Common myeloid progenitor, CD34-positive (primary cell): ENCODE measurements at regions not wholly inside any gene's neighbourhood (a gene's known extent, or its start where the extent isn't known, plus 50 kb on each side); places are given as distances from the start of the nearest gene placed in this dataset.

Source experiments
- CTCF ChIA-PET: fragments of 350-600 bp; sonication (Branson Sonifier 250); formaldehyde crosslinking; loops from one replicate; lab custom pipeline; 2021; ENCODE audit warnings: antibody characterized with exemption; lab: Charles Lee
- POLR2A ChIA-PET: fragments of 350-600 bp; sonication (Branson Sonifier 250); formaldehyde crosslinking; loops from one replicate; lab custom pipeline; 2021; ENCODE audit warnings: antibody characterized with exemption; lab: Charles Lee
- DNase-seq, 3 donors: peaks; one replicate each; pipeline versions ENCODE4 v3.0.0 to v3.0.0-alpha.2; 2013
- H3K27ac ChIP-seq, 2 experiments: 1 replicate in 1 of 2; 2 replicates in 1 of 2; pipeline ENCODE4 v1.7.0; 2013; ENCODE audit warnings: inconsistent platforms in 2 of 2, low read length in 2 of 2, mild to moderate bottlenecking in 2 of 2, low read depth in 1 of 2, moderate library complexity in 1 of 2; ENCODE audit not compliant: severe bottlenecking in 2 of 2, insufficient read depth in 1 of 2, poor library complexity in 1 of 2
- H3K27me3 ChIP-seq, 5 experiments: replicated peaks in 2 of 5; 1 replicate in 3 of 5; 2 replicates in 2 of 5; pipeline versions ENCODE4 v1.6.1 to v1.7.0; 2013; ENCODE audit warnings: low read length in 4 of 5, mild to moderate bottlenecking in 2 of 5, moderate library complexity in 2 of 5, inconsistent platforms in 1 of 5; ENCODE audit not compliant: insufficient read depth in 5 of 5, control insufficient read depth in 4 of 5
- H3K36me3 ChIP-seq, 4 experiments: 1 replicate in 2 of 4; 2 replicates in 2 of 4; pipeline versions ENCODE4 v1.6.1 to v1.7.0; 2013; ENCODE audit warnings: low read length in 3 of 4, control low read depth in 1 of 4, mild to moderate bottlenecking in 1 of 4; ENCODE audit not compliant: control insufficient read depth in 4 of 4, insufficient read depth in 4 of 4
- H3K4me1 ChIP-seq, 4 experiments: 1 replicate in 3 of 4; 2 replicates in 1 of 4; pipeline versions ENCODE4 v1.6.1 to v1.7.1; 2013; ENCODE audit warnings: low read length in 3 of 4, mild to moderate bottlenecking in 3 of 4, control low read depth in 1 of 4, inconsistent platforms in 1 of 4, moderate library complexity in 1 of 4; ENCODE audit not compliant: control insufficient read depth in 4 of 4, insufficient read depth in 4 of 4; ENCODE audit errors: control extremely low read depth in 1 of 4
- H3K4me3 ChIP-seq, 7 experiments: 1 replicate in 4 of 7; 2 replicates in 3 of 7; pipeline versions ENCODE4 v1.5.1 to v1.7.0; 2013; ENCODE audit warnings: mild to moderate bottlenecking in 7 of 7, low read length in 6 of 7, moderate library complexity in 6 of 7, inconsistent platforms in 2 of 7, low read depth in 2 of 7, control low read depth in 1 of 7; ENCODE audit not compliant: insufficient read depth in 4 of 7, control insufficient read depth in 1 of 7; ENCODE audit errors: extremely low read depth in 1 of 7
- H3K9me3 ChIP-seq, 5 experiments: 1 replicate in 4 of 5; 2 replicates in 1 of 5; pipeline versions ENCODE4 v1.6.1 to v1.7.1; 2013; ENCODE audit warnings: low read length in 4 of 5, mild to moderate bottlenecking in 2 of 5, inconsistent platforms in 1 of 5, low read depth in 1 of 5, moderate library complexity in 1 of 5; ENCODE audit not compliant: control insufficient read depth in 4 of 5, insufficient read depth in 2 of 5; ENCODE audit errors: control extremely low read depth in 1 of 5
- WGBS: methylation state at CpG from one replicate; pipeline ENCODE4 v1.1.5; 2013; ENCODE audit not compliant: insufficient coverage; 5-methylcytosine and 5-hydroxymethylcytosine counted together

- ChIA-PET CTCF (no interaction called here), POLR2A (no interaction called here)
- no peak for DNase-seq
- no CpG with 5 or more reads among the region's 2 CpGs for WGBS
- H3K4me3 ChIP-seq: no peak overlapping the region
- H3K9me3 ChIP-seq: peaks cover 0 to 2% (median 0%) of the 10 kb centered on the region in 5 experiments
- no peaks in the 10 kb centered on the region for H3K36me3 ChIP-seq
- H3K27ac ChIP-seq: no peak overlapping the region
- no peaks in the 10 kb centered on the region for H3K4me1 ChIP-seq
- no peaks in the 10 kb centered on the region for H3K27me3 ChIP-seq
Observed at GRCh38 chr14:98444077-98444476, 827.9 kb downstream of the BCL11B start.

- Histone ChIP-seq H3K27me3 (no peaks in the 10 kb centered on the region), H3K4me1 (no peaks in the 10 kb centered on the region), H3K27ac (no peak overlapping the region), H3K9me3 (peaks cover 0 to 2% (median 0%) of the 10 kb centered on the region in 5 experiments), H3K36me3 (no peaks in the 10 kb centered on the region), H3K4me3 (no peak overlapping the region)
- ChIA-PET POLR2A (no interaction called here), CTCF (interaction anchor here (0.9 kb wide), 1 partner anchor 85 kb away, joined by 3 read pairs; no protein-coding TSS in a partner anchor)
- WGBS: 54% methylated on average over 2 of the region's 2 CpGs
- no peak for DNase-seq
Observed at GRCh38 chr14:98445718-98446117, 826.3 kb downstream of the BCL11B start.

- no peak overlapping the region for H3K27ac ChIP-seq
- peaks cover 0 to 2% (median 0%) of the 10 kb centered on the region in 5 experiments for H3K9me3 ChIP-seq
- 88% methylated on average over 1 of the region's 3 CpGs for WGBS
- DNase-seq: no peak
- ChIA-PET POLR2A (no interaction called here), CTCF (interaction anchor here (0.9 kb wide), 1 partner anchor 84 kb away, joined by 3 read pairs; no protein-coding TSS in a partner anchor)
- H3K4me1 ChIP-seq: no peaks in the 10 kb centered on the region
- H3K27me3 ChIP-seq: no peaks in the 10 kb centered on the region
- no peaks in the 10 kb centered on the region for H3K36me3 ChIP-seq
- no peak overlapping the region for H3K4me3 ChIP-seq
Observed at GRCh38 chr14:98446508-98446907, 825.5 kb downstream of the BCL11B start.

GRCh38 chr14:98456231-98456630 lies 815.8 kb downstream of the BCL11B start:
- 90% methylated on average over 6 of the region's 6 CpGs for WGBS
- Histone ChIP-seq H3K9me3 (peaks cover 0 to 5% (median 0%) of the 10 kb centered on the region in 5 experiments), H3K4me1 (no peaks in the 10 kb centered on the region), H3K36me3 (no peaks in the 10 kb centered on the region), H3K4me3 (no peak overlapping the region), H3K27me3 (peaks cover 0 to 2% (median 0%) of the 10 kb centered on the region in 5 experiments), H3K27ac (no peak overlapping the region)
- DNase-seq: no peak
- ChIA-PET CTCF (no interaction called here), POLR2A (no interaction called here)

GRCh38 chr14:98458702-98459101 lies 813.3 kb downstream of the BCL11B start:
- Histone ChIP-seq H3K27ac (no peak overlapping the region), H3K27me3 (no peaks in the 10 kb centered on the region), H3K4me1 (no peaks in the 10 kb centered on the region), H3K9me3 (peaks cover 0 to 3% (median 0%) of the 10 kb centered on the region in 5 experiments), H3K36me3 (no peaks in the 10 kb centered on the region), H3K4me3 (no peak overlapping the region)
- no peak for DNase-seq
- ChIA-PET CTCF (no interaction called here), POLR2A (interaction anchor here (0.6 kb wide), 1 partner anchor 114 kb away, joined by 3 read pairs; no protein-coding TSS in a partner anchor)

GRCh38 chr14:98462908-98463307 lies 809.1 kb downstream of the BCL11B start:
- ChIA-PET POLR2A (no interaction called here), CTCF (no interaction called here)
- Histone ChIP-seq H3K4me3 (no peak overlapping the region), H3K9me3 (peaks cover 0 to 3% (median 2%) of the 10 kb centered on the region in 5 experiments), H3K36me3 (no peaks in the 10 kb centered on the region), H3K4me1 (no peaks in the 10 kb centered on the region), H3K27ac (no peak overlapping the region), H3K27me3 (no peaks in the 10 kb centered on the region)
- 78% methylated on average over 3 of the region's 7 CpGs for WGBS
- DNase-seq: no peak

GRCh38 chr14:98466807-98467206 lies 805.2 kb downstream of the BCL11B start:
- WGBS: 97% methylated on average over 3 of the region's 7 CpGs
- CTCF ChIA-PET: no interaction called here
- Histone ChIP-seq H3K4me3 (no peak overlapping the region), H3K9me3 (peaks cover 0 to 3% (median 0%) of the 10 kb centered on the region in 5 experiments), H3K27me3 (no peaks in the 10 kb centered on the region), H3K27ac (no peak overlapping the region), H3K4me1 (no peaks in the 10 kb centered on the region), H3K36me3 (no peaks in the 10 kb centered on the region)
- DNase-seq: no peak
- POLR2A ChIA-PET: interaction anchor here (0.6 kb wide), 1 partner anchor 351 kb away, joined by 3 read pairs; no protein-coding TSS in a partner anchor
